GM19328 (cell line): ENCODE measurements at regions not wholly inside any gene's neighbourhood (a gene's known extent, or its start where the extent isn't known, plus 50 kb on each side); places are given as distances from the start of the nearest gene placed in this dataset.
"Not testable (repeated sequence)": the region's sequence is repeated elsewhere in the genome, so short reads cannot be mapped to it uniquely, and the experiment has no call there.

Source experiments
- ATAC-seq: cut with Tn5 transposase; IDR thresholded peaks from one replicate; pipeline ENCODE4 v1.9.1; 2021; ENCODE audit warnings: mild to moderate bottlenecking, moderate library complexity; ENCODE audit not compliant: unreplicated experiment

GRCh38 chr2:186348200-186348599 lies 137.9 kb upstream of the ZC3H15 start:
- no peak for ATAC-seq

GRCh38 chr2:186349508-186349907 lies 136.6 kb upstream of the ZC3H15 start:
- ATAC-seq, result no peak

DNA sequence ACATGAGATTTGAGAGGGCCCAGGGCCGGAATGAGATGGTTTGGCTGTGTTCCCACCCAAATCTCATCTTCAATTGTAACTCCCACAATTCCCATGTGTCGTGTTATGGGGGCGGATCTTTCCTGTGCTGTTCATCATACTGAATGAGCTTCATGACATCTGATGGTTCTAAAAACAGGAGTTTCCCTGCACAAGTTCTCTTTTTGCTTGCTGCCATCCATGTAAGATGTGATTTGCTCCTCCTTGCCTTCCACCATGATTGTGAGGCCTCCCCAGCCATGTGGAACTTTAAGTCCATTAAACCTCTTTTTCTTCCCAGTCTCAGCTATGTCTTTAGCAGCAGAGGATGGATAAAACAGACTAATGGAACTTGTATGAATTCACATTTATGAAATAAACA lies 131.9 kb upstream of the ZC3H15 start:
- ATAC-seq, result not testable (repeated sequence)

DNA sequence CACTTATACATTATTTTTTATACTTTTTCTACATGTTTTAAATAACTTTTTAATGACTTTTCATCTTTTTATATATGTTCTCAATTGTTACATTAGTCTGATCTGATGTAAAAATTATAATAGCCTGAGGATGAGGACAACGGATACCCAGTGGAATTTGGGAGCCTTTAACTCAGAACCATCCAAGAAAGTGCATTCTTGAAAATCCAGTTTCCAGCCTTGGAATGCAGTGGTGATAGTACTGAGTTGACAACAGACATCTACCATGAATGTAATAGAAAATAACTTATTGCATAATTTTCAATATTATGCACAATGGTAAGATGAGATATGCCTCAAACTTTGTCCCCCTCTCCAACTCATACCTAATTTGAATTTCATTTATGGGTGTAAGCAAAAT lies 120.7 kb upstream of the ZC3H15 start:
- ATAC-seq, result no peak

DNA sequence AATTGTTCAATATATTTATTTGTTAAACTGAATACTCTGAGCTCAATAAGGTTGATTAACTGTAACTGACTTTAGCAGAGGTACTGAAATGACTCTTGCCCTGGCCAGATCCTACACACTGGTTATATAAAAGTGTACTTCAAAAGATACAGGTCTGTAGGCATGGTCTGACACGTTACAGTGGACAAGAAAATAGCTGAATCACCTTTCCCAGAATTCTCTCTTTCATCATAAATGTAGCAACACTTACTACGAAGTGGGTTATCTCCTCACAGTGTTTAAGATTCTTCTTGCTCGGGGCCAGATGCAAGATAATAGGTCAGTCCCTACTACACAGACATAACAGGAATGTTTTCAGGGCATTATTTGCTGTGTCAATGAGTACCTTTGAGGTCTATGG lies 107.0 kb upstream of the ZC3H15 start:
- no peak for ATAC-seq

DNA sequence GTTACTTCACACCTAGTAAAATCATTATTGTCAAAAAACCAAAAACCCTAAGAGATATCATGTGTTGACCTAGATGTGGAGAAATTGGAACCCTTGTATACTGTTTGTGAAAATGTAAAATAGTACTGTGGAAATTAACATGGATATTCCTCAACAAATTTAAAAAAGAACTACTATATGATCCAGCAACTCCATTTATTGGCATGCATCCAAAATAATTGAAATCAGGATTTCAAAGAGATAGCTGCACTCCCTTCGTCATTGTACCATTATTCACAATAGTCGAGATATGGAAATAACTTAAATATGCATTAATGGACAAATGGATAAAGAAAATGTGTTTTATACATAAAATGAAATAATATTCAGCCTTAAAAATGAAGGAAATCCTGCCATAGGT lies 105.3 kb upstream of the ZC3H15 start:
- ATAC-seq, result no peak

DNA sequence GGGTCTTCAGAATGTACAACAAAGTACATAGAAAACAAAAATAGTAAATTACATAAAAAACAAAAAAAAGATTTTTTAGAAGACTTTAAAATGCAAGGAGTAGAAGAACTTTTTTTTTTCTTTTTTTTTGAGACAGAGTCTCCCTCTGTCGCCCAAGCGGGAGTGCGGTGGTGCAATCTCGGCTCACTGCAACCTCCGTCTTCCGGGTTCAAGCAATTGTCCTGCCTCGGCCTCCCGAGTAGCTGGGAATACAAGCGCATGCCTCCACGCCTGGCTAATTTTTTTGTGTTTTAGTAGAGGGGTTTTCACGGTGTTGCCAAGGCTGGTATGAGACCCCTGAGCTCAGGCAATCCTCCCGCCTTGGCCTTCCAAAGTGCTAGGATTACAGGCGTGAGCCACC lies 104.5 kb upstream of the ZC3H15 start:
- ATAC-seq, result no peak

DNA sequence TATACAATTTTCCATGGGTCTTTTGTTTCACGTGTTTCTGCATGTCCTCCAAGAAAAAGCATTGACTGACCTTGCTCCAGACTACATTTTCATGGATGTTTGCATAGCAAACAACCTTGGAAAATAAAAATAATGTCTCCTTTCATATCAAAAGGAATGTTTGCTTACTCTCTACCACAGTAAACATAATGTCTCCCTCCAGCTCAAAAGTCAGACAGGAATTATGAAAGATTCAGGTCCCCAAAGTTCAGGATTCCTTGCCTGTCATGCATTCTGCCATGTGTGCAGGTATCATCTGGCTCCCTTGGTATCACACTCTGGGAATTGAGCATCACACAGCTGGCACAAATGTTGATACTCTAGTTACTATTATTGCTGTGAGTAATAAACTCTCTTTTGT lies 103.1 kb upstream of the ZC3H15 start:
- no peak for ATAC-seq

GRCh38 chr2:186384226-186384625 lies 101.8 kb upstream of the ZC3H15 start:
- no peak for ATAC-seq

DNA sequence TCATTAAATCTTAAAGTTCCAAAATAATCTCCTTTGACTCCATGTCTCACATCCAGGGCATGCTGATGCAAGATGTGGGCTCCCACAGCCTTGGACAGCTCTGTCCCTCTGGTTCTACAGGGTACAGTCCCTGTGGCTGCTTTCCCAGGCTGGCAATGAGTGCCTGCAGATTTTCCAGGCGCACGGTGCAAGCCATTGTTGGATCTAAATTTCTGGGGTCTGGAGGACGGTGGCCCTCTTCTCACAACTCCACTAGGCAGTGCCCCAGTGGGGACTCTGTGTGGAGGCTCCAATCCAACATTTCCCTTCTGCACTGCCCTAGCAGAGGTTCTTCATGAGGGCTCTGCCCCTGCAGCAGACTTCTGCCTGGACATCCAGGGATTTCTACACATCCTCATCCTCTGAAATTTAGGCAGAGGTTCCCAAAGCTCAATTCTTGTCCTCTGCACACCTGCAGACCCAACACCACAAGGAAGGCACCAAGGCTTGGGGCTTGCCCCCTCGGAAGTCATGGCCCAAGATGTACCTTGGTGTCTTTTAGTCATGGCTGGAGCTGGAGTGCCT lies 100.3 kb upstream of the ZC3H15 start:
- ATAC-seq, result not testable (repeated sequence)

- ATAC-seq, result no peak
These were observed 86.9 kb upstream of the ZC3H15 start for GRCh38 chr2:186399082-186399644.

GRCh38 chr2:186405842-186406241 lies 80.2 kb upstream of the ZC3H15 start:
- no peak for ATAC-seq

DNA sequence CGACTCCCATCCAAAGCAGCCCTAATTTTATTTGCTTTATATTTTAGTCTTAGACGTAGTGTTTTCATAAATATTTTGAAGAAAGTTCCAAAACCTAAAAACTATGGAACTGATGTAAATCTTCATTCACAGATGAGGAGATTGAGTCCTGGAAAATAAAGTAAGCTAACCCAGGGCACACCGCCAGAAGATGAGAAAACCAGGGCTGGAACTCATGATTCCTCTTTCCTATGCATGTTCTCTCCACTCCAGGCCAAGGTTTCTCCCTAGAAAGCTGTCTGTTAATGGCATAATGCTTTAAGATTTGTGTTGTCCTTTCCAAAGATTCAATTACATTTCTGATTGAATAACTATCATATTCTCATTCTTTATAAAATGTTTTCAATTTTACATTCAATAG lies 78.4 kb upstream of the ZC3H15 start:
- ATAC-seq, result no peak

DNA sequence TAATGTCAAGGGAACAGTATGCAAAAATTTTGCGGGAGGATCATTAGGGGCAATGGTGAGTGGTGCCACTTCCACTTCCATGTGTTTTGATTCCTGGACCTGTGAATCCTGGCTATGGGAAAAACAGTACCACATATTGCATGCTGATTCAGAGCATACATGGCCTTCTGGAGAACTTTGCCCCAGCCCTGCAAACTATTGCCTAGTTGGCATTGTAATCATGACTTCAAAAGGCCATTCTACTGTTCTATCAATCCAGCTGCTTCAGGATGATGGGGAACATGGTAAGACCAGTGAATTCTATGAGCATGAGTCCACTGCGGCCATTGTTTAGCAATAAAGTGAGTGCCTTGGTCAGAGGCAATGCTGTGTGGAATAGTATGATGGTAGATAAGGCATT lies 75.3 kb upstream of the ZC3H15 start:
- ATAC-seq, result no peak

DNA sequence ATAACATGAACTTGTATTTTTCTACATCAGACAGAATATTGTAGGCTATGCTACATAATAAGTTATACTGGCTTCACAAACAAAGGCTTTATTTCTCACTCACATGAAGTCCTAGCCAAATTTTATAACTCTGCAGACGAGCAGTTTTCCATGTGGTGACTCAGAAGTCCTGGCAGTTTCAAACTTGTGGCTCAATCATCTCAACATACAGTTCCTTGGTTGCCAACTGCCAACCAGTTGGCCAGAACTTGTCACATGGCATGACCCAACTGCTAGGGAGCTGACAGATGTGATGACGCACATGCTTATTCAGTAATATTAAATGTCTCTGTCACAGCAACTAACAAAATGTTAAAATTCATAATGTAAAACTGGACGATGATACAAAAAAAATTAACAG lies 63.8 kb upstream of the ZC3H15 start:
- ATAC-seq, result no peak

- no peak for ATAC-seq
These were observed 62.6 kb upstream of the ZC3H15 start for GRCh38 chr2:186423481-186423880.

DNA sequence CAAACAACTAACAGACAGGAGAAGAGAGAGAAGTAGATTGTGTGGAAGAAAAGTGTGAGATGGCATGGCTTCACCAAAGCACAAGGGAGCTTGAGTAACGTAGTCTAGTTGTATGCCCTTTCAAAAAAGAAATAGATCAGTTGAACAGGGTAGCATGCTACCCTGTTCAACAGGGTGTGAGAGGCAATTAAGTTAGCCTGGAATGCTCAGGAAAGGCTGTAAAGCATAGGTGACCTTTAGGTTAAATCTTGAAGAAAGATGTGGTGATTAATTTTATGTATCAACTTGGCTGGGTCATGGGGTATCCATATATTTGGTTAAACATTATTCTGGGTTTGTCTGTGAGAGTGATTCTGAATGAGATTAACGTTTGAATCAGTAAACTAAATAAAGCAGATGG lies 61.8 kb upstream of the ZC3H15 start:
- ATAC-seq, result no peak

DNA sequence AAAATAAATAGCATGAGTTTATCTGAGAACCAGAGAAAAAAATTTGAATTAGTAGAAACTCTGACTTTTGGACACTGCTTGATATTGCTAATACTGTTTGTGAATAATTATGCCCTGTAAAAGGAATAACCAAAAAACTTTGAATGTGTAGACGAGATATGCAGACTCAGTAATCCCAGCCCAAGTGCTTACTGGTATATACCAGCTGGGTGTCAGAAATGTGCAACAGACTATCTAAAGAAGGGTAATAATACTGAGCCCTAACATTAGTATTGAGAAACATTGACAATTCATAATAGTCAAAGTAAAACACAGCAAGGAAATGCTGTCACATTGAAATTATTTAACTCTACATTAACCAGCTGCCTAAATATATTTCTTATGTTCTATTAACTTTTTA lies 60.5 kb upstream of the ZC3H15 start:
- no peak for ATAC-seq

DNA sequence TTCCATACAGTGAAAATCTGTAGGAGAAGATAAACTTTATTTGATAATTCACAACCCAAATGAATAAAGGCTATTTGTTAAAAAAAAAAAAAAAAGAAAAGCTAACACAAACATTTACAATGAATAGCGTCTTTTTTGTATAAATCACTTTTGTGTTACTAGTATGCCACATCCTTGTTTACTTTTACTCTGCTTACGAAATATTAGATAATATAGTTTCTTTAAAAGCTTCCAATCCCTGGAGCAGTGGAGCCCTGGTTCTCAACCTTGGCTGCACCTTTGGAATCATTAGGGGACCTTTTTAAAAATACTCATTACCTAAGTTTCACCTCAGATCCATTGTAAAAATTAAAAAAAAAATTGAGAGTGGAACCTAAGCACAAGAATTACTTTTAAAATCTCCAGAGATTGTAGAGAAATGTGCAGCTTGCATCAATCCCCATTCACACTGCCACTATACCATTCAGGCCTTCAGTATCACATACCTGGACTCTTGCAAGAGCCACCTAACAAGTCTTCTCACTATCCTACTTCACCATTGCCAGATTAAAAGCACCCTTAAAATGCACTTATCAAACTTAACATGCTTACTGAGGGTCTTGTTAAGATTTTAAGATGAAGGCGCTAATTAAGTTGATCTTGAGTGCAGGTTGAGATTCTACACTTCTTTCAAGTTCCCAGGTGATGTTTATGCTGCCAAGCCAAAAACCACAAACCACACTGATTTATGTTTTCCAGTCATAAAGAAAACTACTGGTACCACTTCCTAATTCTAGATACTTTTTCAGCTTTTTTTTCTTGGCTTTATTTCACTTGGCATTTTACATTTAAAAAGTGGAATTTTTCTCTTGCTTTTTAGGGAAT lies 59.7 kb upstream of the ZC3H15 start:
- peak; percentile 85 for ATAC-seq

GRCh38 chr2:186427017-186427350 lies 59.1 kb upstream of the ZC3H15 start:
- ATAC-seq, result peak; percentile 20

DNA sequence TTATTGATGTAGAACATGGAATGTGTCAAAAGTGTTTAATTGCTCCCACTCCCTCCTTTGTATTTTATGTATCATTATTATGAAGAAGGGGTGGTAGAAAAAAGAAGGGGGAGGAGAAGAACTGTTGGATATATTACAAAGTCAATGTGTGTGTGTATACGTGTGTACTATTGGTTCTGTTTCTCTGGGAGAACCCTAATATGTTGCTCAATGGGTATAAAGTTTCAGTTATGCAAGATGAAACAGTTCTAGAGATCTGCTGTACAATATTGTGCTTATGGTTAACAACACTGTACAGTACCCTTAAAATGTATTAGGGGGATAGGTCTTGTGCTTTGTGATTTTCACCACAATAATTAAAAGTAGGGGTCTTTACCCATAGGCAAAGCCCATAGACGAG lies 58.1 kb upstream of the ZC3H15 start:
- no peak for ATAC-seq

- ATAC-seq, result no peak
These were observed 57.0 kb upstream of the ZC3H15 start for GRCh38 chr2:186429104-186429503.

DNA sequence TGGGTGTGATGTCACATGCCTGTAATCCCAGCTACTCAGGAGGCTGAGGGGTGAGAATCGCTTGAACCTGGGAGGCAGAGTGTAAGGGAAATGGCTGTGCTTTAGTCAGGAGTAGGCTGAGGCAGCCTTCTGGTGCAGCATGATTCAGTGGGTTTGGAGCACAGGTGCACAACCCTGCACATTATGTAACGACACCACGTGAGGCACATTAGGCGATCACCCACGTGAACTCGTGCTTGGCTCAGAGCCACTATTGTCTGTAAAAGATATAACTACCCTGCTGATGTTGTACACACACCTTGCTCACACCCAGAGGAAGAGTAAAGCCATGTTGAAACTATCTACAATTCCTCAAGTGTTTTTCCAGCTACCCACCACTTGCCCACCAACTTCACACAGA lies 54.8 kb upstream of the ZC3H15 start:
- ATAC-seq, result no peak
